ENCODE measurements at regions not wholly inside any gene's neighbourhood (a gene's known extent, or its start where the extent isn't known, plus 50 kb on each side); places are given as distances from the start of the nearest gene placed in this dataset.

DNA sequence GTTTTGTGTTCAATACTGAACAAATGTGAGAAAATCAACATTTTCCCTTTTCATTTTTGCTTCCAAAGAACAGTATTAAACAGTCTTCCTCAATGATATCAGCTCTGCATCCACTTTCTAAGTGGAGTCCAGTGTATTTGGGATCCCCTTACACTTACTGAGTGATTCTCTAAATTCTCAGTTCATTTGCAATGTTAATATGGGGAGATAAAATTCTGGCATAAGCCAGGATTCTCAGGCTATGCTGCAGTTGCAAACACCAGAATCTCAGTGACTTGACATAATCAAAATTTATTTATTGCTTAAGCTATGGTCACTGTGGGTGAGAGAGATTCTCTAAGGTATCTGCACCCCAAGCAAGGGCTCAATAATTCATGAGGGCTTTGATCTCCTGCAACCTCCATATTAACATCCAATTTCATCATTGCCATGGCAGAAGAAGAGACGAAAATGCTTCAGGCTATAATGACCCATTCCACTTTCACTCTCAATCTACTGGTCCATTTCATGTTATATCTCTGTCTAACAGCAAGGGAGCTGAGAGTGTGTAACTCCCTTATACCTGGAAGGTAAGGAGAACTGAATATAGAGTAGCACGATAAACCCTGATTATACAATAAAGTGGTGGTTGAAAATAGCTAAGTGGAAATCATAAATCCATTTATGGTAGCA is 64.1 kb upstream of the CARD18 start:
- H3K27ac ChIP-seq (ENCODE audit: control insufficient read depth, insufficient read depth): no peak overlapping the region
- in situ Hi-C loops (cut with MboI): no loop called here

More for the DNA sequence above, 64.1 kb upstream of the CARD18 start:
- Histone ChIP-seq H3K4me2 (ENCODE audit: control insufficient read depth, insufficient read depth) (no peak overlapping the region), H3K4me3 (no peak overlapping the region), H3K9me3 (replicated peaks; ENCODE audit: control insufficient read depth, insufficient read depth, low read length) (no peaks in the 10 kb centered on the region), H3K79me2 (ENCODE audit: control insufficient read depth, insufficient read depth, low read length) (no peaks in the 10 kb centered on the region), H3K4me1 (ENCODE audit: control insufficient read depth, insufficient read depth, low read length) (no peaks in the 10 kb centered on the region), H3K9ac (ENCODE audit: control insufficient read depth, insufficient read depth, low read length) (no peak overlapping the region), H3K36me3 (ENCODE audit: control insufficient read depth in 2 of 2, insufficient read depth in 2 of 2, low read length in 1 of 2) (no peaks in the 10 kb centered on the region), H3K27me3 (replicated peaks in 1 of 2; ENCODE audit: control insufficient read depth in 2 of 2, insufficient read depth in 2 of 2, low read length in 1 of 2) (no peaks in the 10 kb centered on the region), H2AFZ (ENCODE audit: control insufficient read depth, low read depth, low read length) (no peak overlapping the region), H4K20me1 (ENCODE audit: control insufficient read depth, insufficient read depth) (no peaks in the 10 kb centered on the region)
- FAIRE-seq (no peak), DNase-seq (ENCODE audit: low read depth, low spot score) (no peak), ATAC-seq (no peak)
- SMC1A ChIA-PET (ENCODE audit: uncharacterized antibody, unreplicated experiment): no interaction called here
- CTCF ChIA-PET: no interaction called here
- RAD21 ChIA-PET (ENCODE audit: unreplicated experiment): no interaction called here
- TF ChIP-seq NFIC (IDR thresholded peaks at IDR 0.05; ENCODE audit: low read depth, low read length) (no peak), ZSCAN29 (IDR thresholded peaks at IDR 0.05) (no peak), RAD21 (IDR thresholded peaks at IDR 0.05; ENCODE audit: insufficient read depth, low read depth, low read length) (no peak), IRF4 (IDR thresholded peaks at IDR 0.05; ENCODE audit: low read depth, low read length) (no peak), GABPA (IDR thresholded peaks at IDR 0.05; ENCODE audit: low read depth) (no peak), EED (IDR thresholded peaks at IDR 0.05; ENCODE audit: low read depth) (no peak), RCOR1 (conservative IDR thresholded peaks at IDR 0.05; ENCODE audit: low read depth, low read length) (no peak), SP1 (IDR thresholded peaks at IDR 0.05; ENCODE audit: low read depth, low read length) (no peak), SREBF1 (IDR thresholded peaks at IDR 0.05; ENCODE audit: low read length) (no peak), SIX5 (IDR thresholded peaks at IDR 0.05; ENCODE audit: low read depth, low read length, severe bottlenecking) (no peak), DPF2 (IDR thresholded peaks at IDR 0.05) (no peak), HDGF (IDR thresholded peaks at IDR 0.05) (no peak), EGR1 (IDR thresholded peaks at IDR 0.05; ENCODE audit: borderline replicate concordance in 1 of 2, low read depth in 2 of 2, low read length in 2 of 2) (no peak), PML (IDR thresholded peaks at IDR 0.05; ENCODE audit: low read length) (no peak), POLR2AphosphoS2 (IDR thresholded peaks at IDR 0.05; ENCODE audit: low read depth, low read length) (no peak), SREBF2 (IDR thresholded peaks at IDR 0.05; ENCODE audit: low read length) (no peak)
- TF ChIP-seq, protein P1, sequence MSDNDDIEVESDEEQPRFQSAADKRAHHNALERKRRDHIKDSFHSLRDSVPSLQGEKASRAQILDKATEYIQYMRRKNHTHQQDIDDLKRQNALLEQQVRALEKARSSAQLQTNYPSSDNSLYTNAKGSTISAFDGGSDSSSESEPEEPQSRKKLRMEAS (IDR thresholded peaks at IDR 0.05; ENCODE audit: low read depth, low read length): no peak
- TF ChIP-seq, protein P2, sequence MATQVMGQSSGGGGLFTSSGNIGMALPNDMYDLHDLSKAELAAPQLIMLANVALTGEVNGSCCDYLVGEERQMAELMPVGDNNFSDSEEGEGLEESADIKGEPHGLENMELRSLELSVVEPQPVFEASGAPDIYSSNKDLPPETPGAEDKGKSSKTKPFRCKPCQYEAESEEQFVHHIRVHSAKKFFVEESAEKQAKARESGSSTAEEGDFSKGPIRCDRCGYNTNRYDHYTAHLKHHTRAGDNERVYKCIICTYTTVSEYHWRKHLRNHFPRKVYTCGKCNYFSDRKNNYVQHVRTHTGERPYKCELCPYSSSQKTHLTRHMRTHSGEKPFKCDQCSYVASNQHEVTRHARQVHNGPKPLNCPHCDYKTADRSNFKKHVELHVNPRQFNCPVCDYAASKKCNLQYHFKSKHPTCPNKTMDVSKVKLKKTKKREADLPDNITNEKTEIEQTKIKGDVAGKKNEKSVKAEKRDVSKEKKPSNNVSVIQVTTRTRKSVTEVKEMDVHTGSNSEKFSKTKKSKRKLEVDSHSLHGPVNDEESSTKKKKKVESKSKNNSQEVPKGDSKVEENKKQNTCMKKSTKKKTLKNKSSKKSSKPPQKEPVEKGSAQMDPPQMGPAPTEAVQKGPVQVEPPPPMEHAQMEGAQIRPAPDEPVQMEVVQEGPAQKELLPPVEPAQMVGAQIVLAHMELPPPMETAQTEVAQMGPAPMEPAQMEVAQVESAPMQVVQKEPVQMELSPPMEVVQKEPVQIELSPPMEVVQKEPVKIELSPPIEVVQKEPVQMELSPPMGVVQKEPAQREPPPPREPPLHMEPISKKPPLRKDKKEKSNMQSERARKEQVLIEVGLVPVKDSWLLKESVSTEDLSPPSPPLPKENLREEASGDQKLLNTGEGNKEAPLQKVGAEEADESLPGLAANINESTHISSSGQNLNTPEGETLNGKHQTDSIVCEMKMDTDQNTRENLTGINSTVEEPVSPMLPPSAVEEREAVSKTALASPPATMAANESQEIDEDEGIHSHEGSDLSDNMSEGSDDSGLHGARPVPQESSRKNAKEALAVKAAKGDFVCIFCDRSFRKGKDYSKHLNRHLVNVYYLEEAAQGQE (IDR thresholded peaks at IDR 0.05; ENCODE audit: low read depth, low read length): no peak
- TF ChIP-seq, protein P3, sequence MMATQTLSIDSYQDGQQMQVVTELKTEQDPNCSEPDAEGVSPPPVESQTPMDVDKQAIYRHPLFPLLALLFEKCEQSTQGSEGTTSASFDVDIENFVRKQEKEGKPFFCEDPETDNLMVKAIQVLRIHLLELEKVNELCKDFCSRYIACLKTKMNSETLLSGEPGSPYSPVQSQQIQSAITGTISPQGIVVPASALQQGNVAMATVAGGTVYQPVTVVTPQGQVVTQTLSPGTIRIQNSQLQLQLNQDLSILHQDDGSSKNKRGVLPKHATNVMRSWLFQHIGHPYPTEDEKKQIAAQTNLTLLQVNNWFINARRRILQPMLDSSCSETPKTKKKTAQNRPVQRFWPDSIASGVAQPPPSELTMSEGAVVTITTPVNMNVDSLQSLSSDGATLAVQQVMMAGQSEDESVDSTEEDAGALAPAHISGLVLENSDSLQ (IDR thresholded peaks at IDR 0.05): no peak
- POLR2A ChIA-PET: no interaction called here
- intact Hi-C loops (cut with micrococcal nuclease; ENCODE audit: unreplicated experiment): no loop called here
- no TSS peak for BruUV-seq (replicated peaks)
- WGBS (ENCODE audit: insufficient coverage, insufficient replicate concordance, low lambda C conversion rate, missing lambda C conversion rate): 55% methylated on average over 2 of the region's 2 CpGs

Measured in GM12878 (cell line).